ENCODE measurements at regions not wholly inside any gene's neighbourhood (a gene's known extent, or its start where the extent isn't known, plus 50 kb on each side); places are given as distances from the start of the nearest gene placed in this dataset.

GRCh38 chr1:175845338-175845737 lies 101.9 kb upstream of the TNR start (continued):
- no peak for TF ChIP-seq REST (IDR thresholded peaks at IDR 0.05; ENCODE audit: low read depth)
- TF ChIP-seq EGR1 (IDR thresholded peaks at IDR 0.05; ENCODE audit: low read depth): no peak

- Histone ChIP-seq H3K79me2 (ENCODE audit: insufficient read depth, low read length) (no peaks in the 10 kb centered on the region), H3K4me3 (replicated peaks in 1 of 2; ENCODE audit: low read depth in 1 of 2, low read length in 2 of 2) (no peak overlapping the region), H3K9me3 (ENCODE audit: control insufficient read depth in 1 of 2, insufficient read depth in 1 of 2, low read depth in 1 of 2, low read length in 2 of 2) (no peaks in the 10 kb centered on the region), H2AFZ (ENCODE audit: low read depth, low read length, poor library complexity, severe bottlenecking) (no peak overlapping the region), H3K9me2 (ENCODE audit: insufficient read depth) (no peaks in the 10 kb centered on the region), H4K20me1 (ENCODE audit: insufficient read depth) (no peaks in the 10 kb centered on the region), H3K9ac (ENCODE audit: low read length) (no peak overlapping the region), H3K36me3 (ENCODE audit: control insufficient read depth in 1 of 2, insufficient read depth in 2 of 2, low read length in 2 of 2) (no peaks in the 10 kb centered on the region), H3K4me1 (ENCODE audit: control insufficient read depth in 1 of 2, insufficient read depth in 2 of 2, low read length in 2 of 2) (no peaks in the 10 kb centered on the region), H3K4me2 (ENCODE audit: low read length) (no peak overlapping the region), H3K27me3 (ENCODE audit: insufficient read depth, low read length) (peaks cover 73% of the 10 kb centered on the region), H3K27ac (ENCODE audit: low read depth, low read length) (no peak overlapping the region)
- RAD21 ChIA-PET (ENCODE audit: low non-redundant PET in 1 of 2, low total read pairs in 2 of 2, uncharacterized antibody in 2 of 2, unreplicated experiment in 2 of 2): no interaction called here
- ATAC-seq (0 out of 2 replicates have a peak, but pooled peaks have one; percentile 53), DNase-seq (ENCODE audit: low read depth, low spot score) (no peak)
- BruUV-seq (replicated peaks): no TSS peak
- CTCF ChIA-PET: interaction anchor here (1.0 kb wide), 1 partner anchor 693 kb away, joined by 3 read pairs; no protein-coding TSS in a partner anchor
- intact Hi-C loops (cut with micrococcal nuclease): loop anchor here (10.0 kb wide), 1 partner anchor 470 kb away; no protein-coding TSS in a partner anchor
- TF ChIP-seq REST (IDR thresholded peaks at IDR 0.05; ENCODE audit: low read depth) (no peak), CTCF (IDR thresholded peaks at IDR 0.05 in 2 of 3, conservative IDR thresholded peaks at IDR 0.05 in 1 of 3; ENCODE audit: borderline replicate concordance in 1 of 3, insufficient read depth in 1 of 3, low read depth in 2 of 3, low read length in 2 of 3) (0 out of 6 replicates have a peak, but pooled peaks of 1 of the 3 experiments have one; percentile 30)
- POLR2A ChIA-PET: no interaction called here
These were observed 101.5 kb upstream of the TNR start for GRCh38 chr1:175844877-175845276.
